Smooth muscle cell (in vitro differentiated cells): ENCODE measurements at regions not wholly inside any gene's neighbourhood (a gene's known extent, or its start where the extent isn't known, plus 50 kb on each side); places are given as distances from the start of the nearest gene placed in this dataset.

ENCODE experiments used
- DNase-seq: peaks from one replicate; lab custom pipeline; 2025; ENCODE audit not compliant: unreplicated experiment; lab: John Stamatoyannopoulos, UW
- H2AFZ ChIP-seq: fragments of 200-600 bp; sonication (generic); 2 replicates; pipeline ENCODE4 v1.6.0; 2016; ENCODE audit warnings: antibody characterized with exemption, low read depth, mild to moderate bottlenecking
- H3F3A ChIP-seq: fragments of 200-600 bp; sonication (generic); 2 replicates; pipeline ENCODE4 v1.6.0; 2017; ENCODE audit warnings: antibody characterized with exemption, low read depth
- H3K27ac ChIP-seq: fragments of 200-600 bp; sonication (generic); 2 replicates; pipeline ENCODE4 v1.5.1; 2016; ENCODE audit warnings: low read depth, mild to moderate bottlenecking
- H3K27me3 ChIP-seq: fragments of 200-600 bp; sonication (generic); 2 replicates; pipeline ENCODE4 v1.6.1; 2016; ENCODE audit warnings: low read depth, mild to moderate bottlenecking
- H3K36me3 ChIP-seq: fragments of 200-600 bp; sonication (generic); 2 replicates; pipeline ENCODE4 v1.5.1; 2016; ENCODE audit warnings: low read depth
- H3K4me1 ChIP-seq: fragments of 200-600 bp; sonication (generic); 2 replicates; pipeline ENCODE4 v1.5.1; 2016; ENCODE audit warnings: low read depth
- H3K4me2 ChIP-seq: fragments of 200-600 bp; sonication (generic); 2 replicates; pipeline ENCODE4 v1.6.0; 2016; ENCODE audit warnings: mild to moderate bottlenecking
- H3K4me3 ChIP-seq: fragments of 200-600 bp; sonication (generic); 2 replicates; pipeline ENCODE4 v1.5.1; 2016; ENCODE audit warnings: mild to moderate bottlenecking
- H3K79me2 ChIP-seq: fragments of 200-600 bp; sonication (generic); 2 replicates; pipeline ENCODE4 v1.6.0; 2016; ENCODE audit warnings: low read depth, mild to moderate bottlenecking
- H3K9ac ChIP-seq: fragments of 200-600 bp; sonication (generic); 2 replicates; pipeline ENCODE4 v1.6.0; 2016; ENCODE audit warnings: low read depth
- H3K9me3 ChIP-seq: fragments of 200-600 bp; sonication (generic); replicated peaks from 2 replicates; pipeline ENCODE4 v1.5.1; 2016; ENCODE audit warnings: low read depth
- H4K20me1 ChIP-seq: fragments of 200-600 bp; sonication (generic); 2 replicates; pipeline ENCODE4 v1.6.0; 2016; ENCODE audit warnings: low read depth
- CTCF ChIP-seq: fragments of 200-600 bp; sonication (generic); IDR thresholded peaks from 2 replicates; pipeline ENCODE4 v1.5.1; 2017; ENCODE audit warnings: borderline replicate concordance, mild to moderate bottlenecking, antibody characterized with exemption; ENCODE audit not compliant: insufficient read depth, poor library complexity, severe bottlenecking
- WGBS: methylation state at CpG from one replicate; pipeline ENCODE4 v1.1.7; 2016; ENCODE audit warnings: low lambda C conversion rate; 5-methylcytosine and 5-hydroxymethylcytosine counted together

- no peak overlapping the region for H2AFZ ChIP-seq
- H4K20me1 ChIP-seq: no peaks in the 10 kb centered on the region
- no peak overlapping the region for H3K4me3 ChIP-seq
- H3F3A ChIP-seq: no peaks in the 10 kb centered on the region
- no peak for TF ChIP-seq CTCF
- H3K79me2 ChIP-seq: no peaks in the 10 kb centered on the region
- no peaks in the 10 kb centered on the region for H3K9me3 ChIP-seq
- 73% methylated on average over 3 of the region's 3 CpGs for WGBS
- no peaks in the 10 kb centered on the region for H3K27me3 ChIP-seq
- H3K27ac ChIP-seq: no peak overlapping the region
- DNase-seq: no peak
- H3K36me3 ChIP-seq: no peaks in the 10 kb centered on the region
- H3K4me1 ChIP-seq: no peaks in the 10 kb centered on the region
- no peak overlapping the region for H3K9ac ChIP-seq
- no peak overlapping the region for H3K4me2 ChIP-seq
Observed at GRCh38 chr2:76610451-76610850, 899.7 kb upstream of the GCFC2 start.

- Histone ChIP-seq H3K9ac (no peak overlapping the region), H3K36me3 (no peaks in the 10 kb centered on the region), H4K20me1 (no peaks in the 10 kb centered on the region), H3K9me3 (no peaks in the 10 kb centered on the region), H3K27me3 (no peaks in the 10 kb centered on the region), H3K79me2 (no peaks in the 10 kb centered on the region), H3K4me2 (no peak overlapping the region), H3K4me1 (no peaks in the 10 kb centered on the region), H3F3A (no peaks in the 10 kb centered on the region), H3K4me3 (no peak overlapping the region), H3K27ac (no peak overlapping the region), H2AFZ (no peak overlapping the region)
- peak; percentile 84 for TF ChIP-seq CTCF
- no peak for DNase-seq
- 25% methylated on average over 4 of the region's 4 CpGs for WGBS
Observed at GRCh38 chr2:76599732-76600368, 889.1 kb upstream of the GCFC2 start.

- H3K79me2 ChIP-seq: no peaks in the 10 kb centered on the region
- 78% methylated on average over 3 of the region's 3 CpGs for WGBS
Observed at GRCh38 chr2:76584474-76584873, 873.8 kb upstream of the GCFC2 start.

More at GRCh38 chr2:76584474-76584873, 873.8 kb upstream of the GCFC2 start:
- no peak overlapping the region for H3K9ac ChIP-seq
- no peak overlapping the region for H2AFZ ChIP-seq
- DNase-seq: no peak
- H3K9me3 ChIP-seq: no peaks in the 10 kb centered on the region
- H3F3A ChIP-seq: no peaks in the 10 kb centered on the region
- no peaks in the 10 kb centered on the region for H3K4me1 ChIP-seq
- H3K36me3 ChIP-seq: no peaks in the 10 kb centered on the region
- no peak overlapping the region for H3K27ac ChIP-seq
- no peaks in the 10 kb centered on the region for H4K20me1 ChIP-seq
- peaks cover 9% of the 10 kb centered on the region for H3K27me3 ChIP-seq
- H3K4me2 ChIP-seq: no peak overlapping the region
- no peak overlapping the region for H3K4me3 ChIP-seq
- no peak for TF ChIP-seq CTCF
